ENCODE measurements at regions not wholly inside any gene's neighbourhood (a gene's known extent, or its start where the extent isn't known, plus 50 kb on each side); places are given as distances from the start of the nearest gene placed in this dataset.

- TF ChIP-seq, protein P1, sequence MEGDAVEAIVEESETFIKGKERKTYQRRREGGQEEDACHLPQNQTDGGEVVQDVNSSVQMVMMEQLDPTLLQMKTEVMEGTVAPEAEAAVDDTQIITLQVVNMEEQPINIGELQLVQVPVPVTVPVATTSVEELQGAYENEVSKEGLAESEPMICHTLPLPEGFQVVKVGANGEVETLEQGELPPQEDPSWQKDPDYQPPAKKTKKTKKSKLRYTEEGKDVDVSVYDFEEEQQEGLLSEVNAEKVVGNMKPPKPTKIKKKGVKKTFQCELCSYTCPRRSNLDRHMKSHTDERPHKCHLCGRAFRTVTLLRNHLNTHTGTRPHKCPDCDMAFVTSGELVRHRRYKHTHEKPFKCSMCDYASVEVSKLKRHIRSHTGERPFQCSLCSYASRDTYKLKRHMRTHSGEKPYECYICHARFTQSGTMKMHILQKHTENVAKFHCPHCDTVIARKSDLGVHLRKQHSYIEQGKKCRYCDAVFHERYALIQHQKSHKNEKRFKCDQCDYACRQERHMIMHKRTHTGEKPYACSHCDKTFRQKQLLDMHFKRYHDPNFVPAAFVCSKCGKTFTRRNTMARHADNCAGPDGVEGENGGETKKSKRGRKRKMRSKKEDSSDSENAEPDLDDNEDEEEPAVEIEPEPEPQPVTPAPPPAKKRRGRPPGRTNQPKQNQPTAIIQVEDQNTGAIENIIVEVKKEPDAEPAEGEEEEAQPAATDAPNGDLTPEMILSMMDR (IDR thresholded peaks at IDR 0.05; ENCODE audit: extremely low read depth in 1 of 2, insufficient read depth in 1 of 2, low read depth in 1 of 2, low read length in 2 of 2) = no peak
- TF ChIP-seq MYC (IDR thresholded peaks at IDR 0.05; ENCODE audit: low read depth, low read length) = no peak
- no peak for TF ChIP-seq POLR2A (IDR thresholded peaks at IDR 0.05; ENCODE audit: low read depth, low read length)
Measured at GRCh38 chr5:89711526-89711925, 698.0 kb downstream of the CETN3 start.

Data from endothelial cell of umbilical vein (primary cell).